HCT116 (cell line): ENCODE measurements at regions not wholly inside any gene's neighbourhood (a gene's known extent, or its start where the extent isn't known, plus 50 kb on each side); places are given as distances from the start of the nearest gene placed in this dataset.

ENCODE experiments used
- ATAC-seq: fragments of 200-7000 bp; cut with Tn5 transposase; 2 replicates; pipeline ENCODE4 v1.9.1; 2020; ENCODE audit warnings: mild to moderate bottlenecking, moderate library complexity
- BruUV-seq: library from RNA; stranded (reverse); fragments of 400-500 nt; replicated peaks from 2 replicates; lab custom pipeline; 2021; lab: Mats Ljungman, UMichigan
- CTCF ChIA-PET: fragments of 300-600 bp; sonication (Branson Sonifier 250); formaldehyde crosslinking; loops from one replicate; lab custom pipeline; 2021; ENCODE audit warnings: antibody characterized with exemption; lab: Charles Lee
- POLR2A ChIA-PET: fragments of 300-600, 350-600 bp; sonication (Branson Sonifier 250); formaldehyde crosslinking; loops from one replicate; lab custom pipeline; 2021; ENCODE audit warnings: antibody characterized with exemption; lab: Charles Lee
- RAD21 ChIA-PET, 2 experiments: fragments of 300-600 bp; sonication (Branson Sonifier 250); formaldehyde crosslinking; loops; one replicate each; lab custom pipeline; 2023; ENCODE audit warnings: low total read pairs in 2 of 2; ENCODE audit not compliant: uncharacterized antibody in 2 of 2, unreplicated experiment in 2 of 2, low non-redundant PET in 1 of 2; lab: Charles Lee
- DNase-seq: peaks from one replicate; pipeline ENCODE4 v3.0.0-alpha.2; 2010; ENCODE audit warnings: low read depth, low spot score
- H2AFZ ChIP-seq: fragments of 200-600 bp; shearing (Covaris generic), sonication (generic); 2 replicates; pipeline ENCODE4 v1.6.1; 2017; ENCODE audit warnings: low read depth, mixed run types, mixed read lengths, antibody characterized with exemption, low read length; ENCODE audit not compliant: poor library complexity, severe bottlenecking
- H3K27ac ChIP-seq: 2 replicates; pipeline ENCODE4 v1.5.1; 2012; ENCODE audit warnings: low read depth, low read length
- H3K27me3 ChIP-seq: fragments of 200-600 bp; sonication (generic); 2 replicates; pipeline ENCODE4 v1.6.1; 2016; ENCODE audit warnings: mixed run types, low read length, mixed read lengths; ENCODE audit not compliant: insufficient read depth
- H3K36me3 ChIP-seq, 2 experiments: fragments of 200-500 bp in 1 of 2; fragments of 200-600 bp in 1 of 2; sonication (Bioruptor generic) in 1 of 2; sonication (generic) in 1 of 2; 2 replicates each; pipeline versions ENCODE4 v1.5.1 to v1.6.1; 2014 to 2016; ENCODE audit warnings: low read length in 2 of 2, inconsistent platforms in 1 of 2, mixed read lengths in 1 of 2, mixed run types in 1 of 2; ENCODE audit not compliant: insufficient read depth in 2 of 2, control insufficient read depth in 1 of 2
- H3K4me1 ChIP-seq, 2 experiments: fragments of 200-600 bp in 1 of 2; sonication (generic) in 1 of 2; 2 replicates each; pipeline versions ENCODE4 v1.5.1 to v1.6.1; 2012 to 2017; ENCODE audit warnings: low read length in 2 of 2, inconsistent platforms in 1 of 2, mild to moderate bottlenecking in 1 of 2, mixed read lengths in 1 of 2, mixed run types in 1 of 2, moderate library complexity in 1 of 2; ENCODE audit not compliant: insufficient read depth in 2 of 2, control insufficient read depth in 1 of 2
- H3K4me2 ChIP-seq: fragments of 200-600 bp; sonication (generic); 2 replicates; pipeline ENCODE4 v1.6.1; 2017; ENCODE audit warnings: mixed run types, low read length, mixed read lengths
- H3K4me3 ChIP-seq, 2 experiments: fragments of 200-600 bp in 1 of 2; sonication (generic) in 1 of 2; replicated peaks in 1 of 2; 2 replicates each; pipeline ENCODE4 v1.5.1; 2011 to 2016; ENCODE audit warnings: low read length in 2 of 2, control low read depth in 1 of 2, low read depth in 1 of 2, mild to moderate bottlenecking in 1 of 2, mixed read lengths in 1 of 2, mixed run types in 1 of 2
- H3K79me2 ChIP-seq: fragments of 200-600 bp; sonication (generic); 2 replicates; pipeline ENCODE4 v1.6.1; 2017; ENCODE audit warnings: mild to moderate bottlenecking, mixed run types, low read length, moderate library complexity, mixed read lengths; ENCODE audit not compliant: insufficient read depth
- H3K9ac ChIP-seq: fragments of 200-600 bp; sonication (generic); 2 replicates; pipeline ENCODE4 v1.6.1; 2016; ENCODE audit warnings: low read length, mixed read lengths
- H3K9me2 ChIP-seq: fragments of 200-600 bp; sonication (generic), shearing (Covaris generic); 2 replicates; pipeline ENCODE4 v1.6.1; 2017; ENCODE audit warnings: mixed run types, mild to moderate bottlenecking, moderate library complexity; ENCODE audit not compliant: insufficient read depth
- H3K9me3 ChIP-seq, 2 experiments: fragments of 200-500 bp in 1 of 2; fragments of 200-600 bp in 1 of 2; sonication (Bioruptor generic) in 1 of 2; sonication (generic) in 1 of 2; 2 replicates each; pipeline ENCODE4 v1.6.1; 2014 to 2017; ENCODE audit warnings: low read length in 2 of 2, mixed read lengths in 2 of 2, inconsistent platforms in 1 of 2, low read depth in 1 of 2, mild to moderate bottlenecking in 1 of 2, mixed run types in 1 of 2, moderate library complexity in 1 of 2; ENCODE audit not compliant: control insufficient read depth in 1 of 2, insufficient read depth in 1 of 2
- H4K20me1 ChIP-seq: fragments of 200-600 bp; sonication (generic), shearing (Covaris generic); 2 replicates; pipeline ENCODE4 v1.6.1; 2017; ENCODE audit warnings: mixed run types, mild to moderate bottlenecking, moderate library complexity; ENCODE audit not compliant: insufficient read depth
- ATF3 ChIP-seq: IDR thresholded peaks from 2 replicates; pipeline ENCODE4 v1.6.1; 2012
- CBX3 ChIP-seq: IDR thresholded peaks from 2 replicates; pipeline ENCODE4 v1.6.1; 2012; ENCODE audit warnings: low read depth
- EGR1 ChIP-seq: IDR thresholded peaks from 2 replicates; pipeline ENCODE4 v1.6.1; 2012; ENCODE audit warnings: low read depth
- ELF1 ChIP-seq: IDR thresholded peaks from 2 replicates; pipeline ENCODE4 v1.6.1; 2012; ENCODE audit warnings: low read depth, borderline replicate concordance
- EZH2 ChIP-seq: fragments of 200-600 bp; sonication (generic); IDR thresholded peaks from 2 replicates; pipeline ENCODE4 v1.6.1; 2017; ENCODE audit warnings: antibody characterized with exemption, mixed run types
- EZH2phosphoT487 ChIP-seq: fragments of 200-600 bp; IDR thresholded peaks from 2 replicates; pipeline ENCODE4 v1.6.1; 2018; ENCODE audit warnings: antibody characterized with exemption, borderline replicate concordance
- FOSL1 ChIP-seq: IDR thresholded peaks from 2 replicates; pipeline ENCODE4 v1.6.1; 2012; ENCODE audit warnings: low read depth
- JUND ChIP-seq: IDR thresholded peaks from 2 replicates; pipeline ENCODE4 v1.6.1; 2012
- POLR2A ChIP-seq: IDR thresholded peaks from 2 replicates; pipeline ENCODE4 v1.7.0; 2011; ENCODE audit warnings: borderline replicate concordance; ENCODE audit not compliant: insufficient read depth, insufficient read length; ENCODE audit errors: extremely low read depth
- POLR2AphosphoS5 ChIP-seq: IDR thresholded peaks from 2 replicates; pipeline ENCODE4 v1.6.1; 2011; ENCODE audit warnings: mild to moderate bottlenecking, low read depth, low read length, moderate library complexity
- RAD21 ChIP-seq: IDR thresholded peaks from 2 replicates; pipeline ENCODE4 v1.6.1; 2012; ENCODE audit warnings: low read depth, mild to moderate bottlenecking
- REST ChIP-seq: IDR thresholded peaks from 2 replicates; pipeline ENCODE4 v1.6.1; 2012; ENCODE audit warnings: low read depth
- SP1 ChIP-seq: IDR thresholded peaks from 2 replicates; pipeline ENCODE4 v1.6.1; 2012; ENCODE audit warnings: low read depth
- SRF ChIP-seq: IDR thresholded peaks from 2 replicates; pipeline ENCODE4 v1.6.1; 2012; ENCODE audit warnings: low read depth
- TCF7L2 ChIP-seq: IDR thresholded peaks from 2 replicates; pipeline ENCODE4 v1.7.0; 2011; ENCODE audit warnings: borderline replicate concordance, inconsistent platforms; ENCODE audit not compliant: insufficient read depth, insufficient read length; ENCODE audit errors: extremely low read depth
- ZBTB33 ChIP-seq: IDR thresholded peaks from 2 replicates; pipeline ENCODE4 v1.6.1; 2011; ENCODE audit warnings: mild to moderate bottlenecking, low read length, moderate library complexity; ENCODE audit not compliant: insufficient replicate concordance; ENCODE audit errors: extremely low read depth
- ZFX ChIP-seq: fragments of 450-650 bp; IDR thresholded peaks from 2 replicates; pipeline ENCODE4 v1.6.1; 2017
- ZNF274 ChIP-seq: fragments of 200-500 bp; sonication (Bioruptor generic); IDR thresholded peaks from 2 replicates; pipeline ENCODE4 v1.6.1; 2014; ENCODE audit warnings: mild to moderate bottlenecking, low read depth, low read length, inconsistent platforms
- intact Hi-C: fragments of 100-400 bp; cut with micrococcal nuclease; formaldehyde crosslinking; loops from 2 replicates; pipeline ENCODE4 v1.10.0; 2022

GRCh38 chr9:107149756-107150155 lies 133.3 kb upstream of the RAD23B start:
- H3K79me2 ChIP-seq, result no peaks in the 10 kb centered on the region
- H3K9me3 ChIP-seq, result no peaks in the 10 kb centered on the region
- H3K27me3 ChIP-seq, result no peaks in the 10 kb centered on the region
- no peaks in the 10 kb centered on the region for H3K36me3 ChIP-seq
- no peaks in the 10 kb centered on the region for H3K9me2 ChIP-seq
- H2AFZ ChIP-seq, result no peak overlapping the region
- no TSS peak for BruUV-seq
- no peak for DNase-seq
- H3K4me2 ChIP-seq, result no peak overlapping the region
- ATAC-seq, result no peak
- no peak overlapping the region for H3K27ac ChIP-seq
- H3K4me1 ChIP-seq, result peaks cover 0 to 9% of the 10 kb centered on the region in 2 experiments; a peak in 2 of 4 replicates
- RAD21 ChIA-PET, result no interaction called here
- H4K20me1 ChIP-seq, result no peaks in the 10 kb centered on the region
- no peak for TF ChIP-seq ZNF274
- no peak for TF ChIP-seq REST
- no peak for TF ChIP-seq POLR2A
- TF ChIP-seq FOSL1, result no peak
- no peak for TF ChIP-seq RAD21
- TF ChIP-seq ZFX, result no peak
- TF ChIP-seq ELF1, result no peak
- no peak for TF ChIP-seq CBX3
- TF ChIP-seq SRF, result no peak
- no peak for TF ChIP-seq SP1
- TF ChIP-seq POLR2AphosphoS5, result no peak
- TF ChIP-seq ATF3, result no peak
- TF ChIP-seq EZH2phosphoT487, result no peak
- no peak for TF ChIP-seq ZBTB33
- no peak for TF ChIP-seq EGR1
- no peak for TF ChIP-seq TCF7L2
- no peak for TF ChIP-seq JUND
- no peak for TF ChIP-seq EZH2
- CTCF ChIA-PET, result interaction anchor here (0.7 to 2.0 kb wide), 2 partner anchors 9 to 1223 kb away, joined by 3 to 9 read pairs; no protein-coding TSS in a partner anchor
- POLR2A ChIA-PET, result no interaction called here
- no peak overlapping the region for H3K9ac ChIP-seq
- intact Hi-C loops, result loop anchor here (10.0 kb wide), 1 partner anchor 1245 kb away; no protein-coding TSS in a partner anchor
- no peak overlapping the region for H3K4me3 ChIP-seq
